Stimulated activated CD4-positive, alpha-beta T cell treated with anti-CD3 and anti-CD28 coated beads, Interleukin-12 subunit alpha, Interleukin-12 subunit beta, amount 100 ng/mL, for 24 hours (primary cell): ENCODE measurements at regions not wholly inside any gene's neighbourhood (a gene's known extent, or its start where the extent isn't known, plus 50 kb on each side); places are given as distances from the start of the nearest gene placed in this dataset.

Experiments used
- DNase-seq, 2 experiments: peaks; one replicate each; pipeline ENCODE4 v3.0.0-alpha.2; 2020; ENCODE audit warnings: low read depth in 2 of 2

DNA sequence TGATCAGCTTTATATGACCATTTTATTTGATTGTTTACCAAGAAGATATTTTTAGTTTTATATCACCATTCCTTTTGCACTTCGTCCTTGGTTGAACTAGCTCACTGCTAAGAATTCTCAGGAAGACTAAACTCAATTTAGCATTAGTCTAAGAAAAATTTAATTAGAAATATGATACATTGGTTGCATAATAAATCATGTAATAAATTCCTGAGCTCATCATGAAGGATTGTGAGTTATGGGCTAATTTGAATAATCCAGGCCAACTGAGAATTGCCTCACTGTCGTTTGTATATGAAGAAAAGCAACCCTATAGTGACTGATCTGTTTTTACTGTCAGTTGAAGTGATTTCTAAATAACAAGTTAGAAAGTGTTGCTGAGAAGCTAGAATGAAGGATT lies 725.5 kb downstream of the DNAJB9 start:
- no peak for DNase-seq

DNA sequence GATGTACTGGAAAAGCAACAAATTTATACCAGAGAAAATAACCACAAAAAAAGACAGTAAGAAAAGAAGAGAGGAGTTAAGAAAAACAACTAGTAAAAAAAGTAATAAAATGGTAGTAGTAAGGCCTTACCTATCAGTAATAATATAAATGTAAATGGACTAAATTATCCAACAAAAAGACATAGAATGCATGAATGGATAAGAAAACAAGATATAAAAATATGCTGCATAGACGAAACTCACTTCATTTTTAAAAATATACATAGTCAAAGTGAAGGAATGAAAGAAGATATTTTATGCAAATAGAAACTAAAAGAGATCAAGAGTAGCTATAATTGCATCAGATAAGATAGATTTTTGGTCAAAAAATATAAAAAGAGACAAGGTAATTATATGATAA lies 739.1 kb downstream of the DNAJB9 start:
- no peak for DNase-seq

DNA sequence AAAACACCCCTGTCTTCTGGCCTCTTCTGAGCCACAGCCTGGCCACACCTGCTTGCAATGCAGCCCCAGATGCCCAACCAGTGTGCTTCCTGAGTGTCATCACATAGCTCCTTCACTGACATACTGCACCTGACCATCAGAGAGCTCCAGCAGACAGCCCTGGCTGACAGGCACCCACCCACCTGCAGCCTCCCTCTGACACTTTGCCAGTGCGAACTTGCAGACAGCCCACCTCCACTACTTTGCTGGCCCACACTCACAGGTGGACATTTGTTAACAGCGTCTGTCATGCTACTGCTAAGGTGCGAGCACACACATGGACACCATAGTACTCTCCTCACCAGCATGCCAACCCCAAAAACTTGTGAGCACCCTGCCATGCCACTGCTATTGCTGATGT lies 740.1 kb downstream of the DNAJB9 start:
- DNase-seq, result no peak

DNA sequence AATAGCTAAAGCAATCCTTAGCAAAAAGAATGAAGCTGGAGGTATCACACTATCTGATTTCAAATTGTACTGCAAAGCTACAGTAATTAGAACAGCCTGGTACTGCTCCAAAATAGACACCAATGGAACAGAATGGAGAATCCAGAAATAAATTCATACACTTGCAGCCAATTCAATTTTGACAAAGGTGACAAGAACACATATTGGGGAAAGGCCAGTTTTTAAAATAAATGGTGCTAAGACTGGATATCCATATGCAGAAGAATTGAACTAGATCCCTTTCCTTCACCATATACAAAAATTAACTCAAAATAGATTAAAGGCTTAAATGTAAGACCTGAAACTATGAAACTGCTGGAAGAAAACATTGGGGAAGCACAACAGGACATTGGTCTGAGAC lies 748.5 kb downstream of the DNAJB9 start:
- no peak for DNase-seq

DNA sequence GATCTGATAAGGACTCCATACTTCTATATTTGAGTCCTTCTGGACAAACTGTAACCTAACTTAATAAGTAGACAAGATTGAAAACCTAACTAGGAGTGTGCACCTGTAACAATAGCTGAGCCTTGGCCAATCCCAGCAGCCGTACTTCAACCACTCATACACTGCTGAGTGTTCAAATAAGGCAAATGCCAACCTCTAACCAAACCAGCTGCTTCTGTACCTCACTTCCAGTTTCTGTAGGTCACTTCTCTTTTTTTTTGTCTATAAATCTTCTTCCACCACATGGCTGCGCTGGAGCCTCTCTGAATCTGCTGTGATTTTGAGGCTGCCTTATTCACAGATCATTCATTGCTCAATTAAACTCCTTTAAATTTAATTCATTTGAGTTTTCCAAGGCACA lies 753.2 kb downstream of the DNAJB9 start:
- DNase-seq, result no peak

DNA sequence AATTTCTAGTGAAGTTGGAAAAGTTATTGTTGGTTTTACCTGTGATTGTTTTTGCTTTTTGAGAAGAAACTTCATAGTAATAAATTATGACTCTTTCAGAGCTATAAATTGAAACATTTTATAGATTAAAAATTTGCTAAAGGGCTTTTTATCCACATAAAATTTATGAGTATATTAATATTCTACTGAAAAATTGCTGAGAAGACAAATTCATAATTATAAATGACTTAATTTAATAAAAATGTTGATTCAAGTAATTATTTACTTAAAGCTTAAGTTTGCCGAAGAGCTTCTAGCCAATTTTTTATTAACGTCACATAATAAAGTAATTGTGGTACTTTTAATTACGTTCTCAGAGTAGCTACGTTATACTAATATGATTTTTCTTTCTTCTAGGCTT lies 761.7 kb downstream of the DNAJB9 start:
- no peak for DNase-seq

DNA sequence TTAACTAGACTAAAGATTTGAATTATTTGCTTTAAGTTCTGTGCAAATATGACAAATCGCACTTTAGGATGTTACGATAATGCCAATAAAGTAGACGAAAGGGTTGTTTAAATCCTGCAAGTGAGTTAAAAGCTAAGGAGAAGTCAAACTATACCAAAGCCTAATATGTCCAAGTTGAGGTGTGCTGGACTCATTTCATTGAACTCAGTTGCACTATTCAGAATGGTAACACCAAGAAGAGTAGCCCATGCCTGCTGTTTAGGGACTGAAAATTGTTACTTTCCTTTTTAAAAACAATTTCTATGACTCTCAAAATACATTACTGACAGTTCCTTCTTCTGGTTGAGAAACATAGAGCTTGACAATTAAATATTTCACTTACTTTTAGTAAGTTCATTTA lies 766.3 kb downstream of the DNAJB9 start:
- no peak for DNase-seq

DNA sequence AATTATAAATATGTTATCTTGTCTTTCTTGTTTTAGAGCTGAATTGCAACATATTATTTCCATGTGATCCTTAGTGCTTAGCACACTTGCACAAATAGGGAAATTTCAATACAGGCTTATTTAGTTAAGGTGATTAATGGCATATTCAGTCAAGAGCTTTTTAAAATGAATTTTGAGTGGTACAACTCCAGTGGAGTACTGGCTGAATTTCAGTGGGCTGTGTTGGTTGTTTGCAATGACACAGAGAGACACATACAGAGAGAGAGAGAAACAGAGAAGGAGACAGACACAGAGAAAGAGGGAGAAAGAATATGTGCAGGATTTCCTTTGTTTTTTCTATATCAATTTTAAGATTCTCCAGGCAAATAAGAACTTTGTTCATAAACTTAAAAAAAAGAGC lies 766.9 kb downstream of the DNAJB9 start:
- no peak for DNase-seq

DNA sequence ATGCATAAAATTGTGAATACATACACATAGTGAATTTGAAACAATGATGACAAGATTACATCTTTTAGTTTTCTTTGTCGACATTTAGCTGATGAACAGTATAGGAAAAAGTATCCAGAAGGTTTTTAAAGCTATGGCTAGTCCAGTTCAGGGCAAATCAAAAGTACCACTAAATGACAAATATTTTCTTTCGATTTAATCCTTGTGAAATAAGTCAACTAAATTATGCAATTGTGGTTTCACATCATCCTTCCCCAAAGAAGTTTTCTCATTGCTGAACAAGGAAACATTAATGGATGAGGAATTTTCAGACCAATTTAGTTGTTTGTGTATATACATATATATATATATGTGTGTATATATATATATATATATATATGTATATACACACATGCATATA lies 774.0 kb downstream of the DNAJB9 start:
- DNase-seq, result no peak

DNA sequence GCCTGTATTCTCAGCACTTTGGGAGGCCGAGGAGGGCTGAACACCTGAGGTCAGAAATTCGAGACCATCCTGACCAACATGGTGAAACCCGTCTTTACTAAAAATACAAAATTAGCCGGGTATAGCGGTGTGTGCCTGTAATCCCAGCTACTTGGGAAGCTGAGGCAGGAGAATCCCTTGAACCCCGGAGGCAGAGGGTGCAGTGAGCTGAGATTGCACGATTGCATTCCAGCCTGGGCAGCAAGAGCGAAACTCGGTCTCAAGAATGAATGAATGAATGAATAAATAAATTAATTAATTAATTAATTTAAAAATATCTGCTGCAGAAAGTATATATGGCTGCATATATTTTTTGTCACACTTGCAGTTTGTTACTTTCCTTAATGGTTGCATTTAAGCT lies 781.8 kb downstream of the DNAJB9 start:
- DNase-seq, result no peak

DNA sequence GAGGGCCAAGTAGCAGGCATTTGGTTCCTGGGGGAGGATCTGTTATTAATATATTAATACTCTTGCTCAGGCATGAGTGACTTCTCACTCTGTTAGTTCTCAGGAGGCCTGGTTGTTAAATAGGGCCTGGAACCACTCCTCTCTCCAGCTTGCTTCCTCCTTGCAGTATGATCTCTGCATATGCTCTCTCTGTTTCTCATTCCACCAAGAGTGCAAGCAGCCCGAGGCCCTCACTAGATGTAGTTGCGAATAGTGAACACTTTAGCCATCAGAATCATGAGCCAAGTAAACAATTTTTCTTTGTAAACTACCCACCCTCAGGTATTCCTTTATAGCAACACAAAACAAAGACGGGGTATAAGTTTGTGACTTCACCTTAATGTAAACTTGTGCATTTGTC lies 784.3 kb downstream of the DNAJB9 start:
- no peak for DNase-seq

DNA sequence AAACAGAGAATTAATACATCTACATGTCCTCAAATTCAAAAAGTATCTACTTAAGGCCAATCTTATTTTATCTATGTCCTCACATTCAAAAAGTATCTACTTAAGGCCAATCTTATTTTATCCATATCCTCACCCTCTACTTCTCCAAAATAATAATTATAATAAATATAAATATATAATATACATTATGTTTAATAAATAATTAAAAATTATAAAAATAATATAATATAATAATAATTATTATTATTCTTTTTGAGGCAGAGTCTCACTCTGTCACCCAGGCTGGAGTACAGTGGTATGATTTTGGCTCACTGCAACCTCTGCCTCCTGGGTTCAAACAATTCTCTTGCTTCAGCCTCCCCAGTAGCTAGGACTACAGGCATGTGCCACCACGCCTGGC lies 784.9 kb downstream of the DNAJB9 start:
- no peak for DNase-seq

DNA sequence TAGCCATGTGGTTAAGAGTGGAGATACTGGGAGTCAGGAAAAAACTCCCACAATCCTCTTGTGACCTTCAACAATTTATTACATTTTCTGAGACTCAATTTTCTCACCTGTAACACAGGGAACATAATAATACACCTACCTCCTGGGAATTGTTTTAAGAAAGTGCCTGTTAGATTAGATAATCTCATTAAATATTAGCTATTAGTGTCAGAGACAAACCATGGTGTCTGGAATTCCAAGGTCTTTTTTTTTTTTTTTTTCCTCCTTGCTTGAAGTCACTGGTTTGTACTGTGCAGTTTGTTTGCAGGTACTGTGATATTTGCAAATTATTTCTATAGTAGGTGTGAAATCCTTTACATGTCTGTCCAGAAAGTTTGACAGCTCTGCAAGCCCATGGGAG lies 806.1 kb downstream of the DNAJB9 start:
- no peak for DNase-seq

DNA sequence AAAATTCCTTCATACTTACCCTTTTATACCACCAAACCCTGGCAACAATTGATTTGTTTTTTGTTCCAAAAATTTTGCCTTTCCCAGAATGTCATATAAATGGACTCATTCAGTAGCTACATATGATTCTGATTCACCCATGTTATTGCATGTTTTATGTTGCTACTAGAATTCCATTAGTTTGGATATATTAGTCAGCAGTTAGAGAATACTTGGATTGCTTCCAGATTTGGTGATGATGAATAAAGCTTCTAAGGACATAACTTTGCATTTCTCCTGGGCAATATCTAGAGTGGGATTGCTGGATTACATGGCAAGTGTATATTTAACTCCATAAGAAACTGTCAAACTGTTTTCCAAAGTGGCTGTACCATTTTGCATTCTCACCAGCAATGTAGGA lies 806.9 kb downstream of the DNAJB9 start:
- no peak for DNase-seq

DNA sequence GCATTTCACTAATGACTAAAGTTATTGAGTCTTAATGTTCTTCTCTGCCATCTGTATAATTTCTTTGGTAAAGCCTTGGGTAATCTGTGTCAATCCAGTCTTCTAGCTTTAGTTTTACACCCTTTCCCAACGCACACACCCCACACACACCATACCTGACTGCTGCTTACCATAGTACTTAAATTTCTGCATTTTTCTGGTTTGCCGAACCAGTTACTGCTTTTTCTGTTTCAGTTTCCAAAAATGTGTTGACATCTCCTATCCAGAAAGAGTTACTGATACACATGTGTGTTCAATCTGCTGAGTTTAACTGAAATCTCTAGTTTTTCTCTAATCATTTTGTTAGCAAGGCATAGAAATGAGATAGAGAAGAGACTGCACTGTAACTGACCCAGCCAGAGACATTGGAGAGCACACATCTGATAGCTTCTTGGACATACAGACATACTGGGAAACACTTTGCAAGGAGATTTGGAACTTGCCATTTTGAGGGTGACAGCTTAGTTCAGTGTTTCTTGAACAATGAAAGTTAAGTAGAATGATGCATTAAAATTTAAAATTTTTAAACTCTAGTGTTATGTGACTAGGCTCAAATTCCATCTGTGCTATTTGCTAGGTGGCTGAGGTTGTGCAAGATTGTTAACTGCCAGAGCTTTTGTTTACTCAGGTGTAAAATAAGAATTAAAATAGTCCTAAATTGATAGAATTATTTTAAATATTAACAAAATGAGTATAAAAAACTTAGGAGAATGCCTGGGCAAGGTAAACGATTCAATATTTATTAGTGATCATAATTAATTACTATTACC lies 807.6 kb downstream of the DNAJB9 start:
- no peak for DNase-seq

DNA sequence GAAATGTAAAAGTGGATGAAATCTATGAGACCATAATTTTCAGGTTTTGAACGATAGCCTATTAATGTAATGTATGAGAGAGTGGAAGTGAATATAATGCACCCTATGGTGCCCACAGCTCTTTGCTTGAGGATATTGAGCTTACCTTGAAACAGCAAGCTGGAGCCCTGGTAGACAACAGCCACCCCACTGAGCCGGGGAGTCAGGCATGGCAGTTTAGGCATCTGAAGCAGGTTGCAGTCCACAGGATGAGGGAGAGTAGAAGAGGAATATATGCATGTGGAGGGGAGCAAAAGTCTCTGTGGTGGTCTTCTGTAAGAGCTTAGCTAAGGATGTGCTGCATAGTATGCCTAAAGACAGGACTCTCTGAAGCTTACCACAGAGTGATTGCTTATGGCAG lies 817.3 kb downstream of the DNAJB9 start:
- no peak for DNase-seq

DNA sequence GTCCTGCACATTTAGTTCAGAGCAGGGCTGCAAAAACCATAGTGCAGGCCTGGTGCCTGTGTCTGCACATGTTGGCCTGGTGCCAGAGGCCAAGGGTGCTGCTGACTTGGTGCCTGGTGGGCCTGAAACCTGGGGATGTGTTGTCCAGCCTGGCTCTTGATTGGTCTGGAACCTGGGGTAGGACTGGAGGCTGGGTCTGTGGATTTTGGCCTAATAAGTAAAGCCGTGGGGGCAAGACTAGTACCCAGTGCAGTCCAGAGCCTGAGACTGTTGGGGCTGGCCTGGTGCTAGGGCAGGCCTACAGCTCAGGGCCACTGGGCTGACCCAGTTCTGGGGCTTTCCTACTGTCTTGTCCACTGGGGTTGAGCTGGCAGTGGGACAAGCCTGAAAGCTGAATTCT lies 817.9 kb downstream of the DNAJB9 start:
- no peak for DNase-seq

DNA sequence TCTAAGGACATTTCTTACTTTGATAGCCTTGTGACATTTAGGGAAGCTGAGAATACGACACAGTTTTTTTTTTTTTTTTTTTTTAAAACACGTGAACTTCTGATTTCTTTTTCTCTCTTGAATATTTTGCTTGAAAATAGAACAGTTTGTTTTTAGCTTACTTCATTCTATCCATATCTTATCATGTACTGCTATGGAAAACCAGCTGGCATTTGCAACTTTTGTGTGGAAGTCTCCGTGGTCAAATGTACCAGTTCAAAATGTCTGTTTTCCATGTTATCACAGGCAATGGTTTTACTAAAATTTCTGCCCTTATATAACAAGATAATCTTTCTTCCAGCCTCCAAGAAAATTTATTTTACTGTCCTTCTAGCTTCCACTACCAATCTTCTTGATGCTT lies 821.6 kb downstream of the DNAJB9 start:
- no peak for DNase-seq

DNA sequence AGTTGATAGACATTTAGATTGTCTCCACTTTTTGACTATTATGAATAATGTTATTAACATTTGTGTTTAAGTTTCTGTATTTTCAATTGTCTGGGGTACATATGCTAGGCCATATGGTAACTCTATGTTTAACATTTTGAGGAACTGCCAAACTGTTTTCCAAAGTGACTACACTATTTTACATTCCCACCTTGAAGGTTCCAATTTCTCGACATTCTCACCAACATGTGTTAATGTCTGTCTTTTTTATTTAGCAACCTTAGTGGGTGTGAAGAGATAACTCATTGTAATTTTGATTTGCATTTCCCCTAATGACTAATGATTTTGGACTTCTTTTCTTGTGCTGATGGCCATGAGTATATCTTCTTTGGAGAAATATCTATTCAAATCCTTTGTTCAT lies 832.4 kb downstream of the DNAJB9 start:
- DNase-seq, result no peak

DNA sequence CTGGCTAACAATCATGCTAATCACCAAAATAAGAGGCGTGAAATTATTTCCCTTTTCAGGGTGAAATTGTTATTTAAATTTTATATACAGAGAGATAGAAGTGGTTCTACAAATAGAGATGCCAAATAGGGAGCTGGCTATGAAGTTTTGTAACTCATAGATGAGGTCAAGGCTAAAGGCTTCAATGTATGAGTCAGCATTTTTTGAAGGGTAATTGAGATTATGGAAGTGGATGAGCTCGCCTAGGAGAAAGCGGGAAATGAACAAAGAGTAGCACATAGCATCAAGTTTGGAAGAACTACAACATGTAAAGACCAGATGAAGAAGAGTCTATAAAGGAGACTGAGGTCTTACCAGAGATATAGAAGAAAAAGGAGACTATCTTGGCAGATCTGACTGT lies 838.1 kb downstream of the DNAJB9 start:
- DNase-seq, result no peak

DNA sequence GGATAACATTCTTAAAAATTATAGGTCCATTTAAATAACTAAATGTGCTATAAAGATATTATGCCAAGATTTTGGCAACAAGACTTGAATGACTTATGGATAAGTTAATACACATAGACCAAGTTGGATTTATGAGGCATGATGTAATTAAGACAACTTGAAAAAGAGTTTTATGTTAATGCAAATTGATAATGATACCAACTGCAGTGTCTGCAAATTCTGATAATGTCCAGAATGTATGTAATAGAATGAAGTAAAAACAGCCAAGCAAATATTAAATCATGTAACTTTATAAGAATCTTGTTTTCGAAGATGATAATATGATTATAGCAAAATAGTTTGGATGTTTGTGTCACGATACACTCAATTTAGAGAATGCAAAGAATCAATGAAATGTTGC lies 868.3 kb downstream of the DNAJB9 start:
- no peak for DNase-seq

DNA sequence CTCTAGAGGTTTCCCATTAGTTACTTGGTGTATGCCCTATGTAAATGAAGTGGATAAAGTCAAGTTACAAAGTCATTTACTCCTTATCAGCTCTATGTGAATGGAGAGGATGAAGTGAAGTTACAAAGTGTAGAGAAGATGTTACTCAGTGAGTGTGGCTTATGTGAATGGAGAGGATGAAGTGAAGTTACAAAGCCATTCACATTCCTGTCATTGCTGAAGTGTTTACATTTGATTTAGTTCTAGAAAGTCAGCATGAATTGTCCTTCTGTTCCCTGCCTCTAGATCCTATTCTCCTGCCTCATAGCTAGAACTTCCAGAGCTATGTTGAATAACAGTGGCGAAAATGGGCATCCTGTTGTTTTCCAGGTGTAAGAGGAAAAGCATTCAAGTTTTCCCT lies 880.1 kb downstream of the DNAJB9 start:
- no peak for DNase-seq

DNA sequence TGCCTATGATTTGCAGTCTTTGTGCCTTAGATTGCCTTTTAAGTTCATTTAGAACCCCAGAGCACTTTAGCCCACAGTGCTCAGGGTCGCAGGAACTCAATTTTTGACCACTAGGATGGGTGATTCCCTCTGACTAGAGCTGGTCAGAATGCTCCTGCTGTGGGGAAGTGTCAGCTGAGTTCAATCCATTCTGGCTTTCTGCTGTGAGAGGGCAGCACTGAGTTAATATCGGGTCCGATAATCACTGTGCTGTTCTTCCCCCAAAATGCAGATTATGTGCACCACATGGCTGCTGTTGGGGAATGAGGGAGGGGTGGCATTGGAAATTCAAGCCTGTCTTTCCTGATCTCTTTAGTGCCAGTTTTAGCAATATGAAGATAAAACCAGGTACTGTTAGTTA lies 886.4 kb downstream of the DNAJB9 start:
- DNase-seq, result no peak

DNA sequence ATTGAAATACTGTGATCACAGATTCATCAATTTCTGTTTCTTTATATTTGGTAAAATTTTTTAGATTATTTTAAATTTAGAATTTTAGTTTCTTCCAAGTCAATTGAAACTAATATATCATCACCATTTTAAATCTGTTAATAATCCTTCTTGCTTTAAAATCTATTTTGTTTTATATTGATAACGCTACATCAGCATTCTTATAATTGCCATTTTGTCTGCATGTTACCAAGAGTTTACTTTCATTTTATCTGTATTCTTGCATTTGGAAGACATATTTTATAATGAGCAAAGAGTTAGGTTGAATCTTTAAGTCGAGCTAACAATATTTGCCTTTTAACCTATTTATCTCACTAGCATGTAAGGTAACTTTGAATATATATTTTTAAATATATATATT lies 890.6 kb downstream of the DNAJB9 start:
- no peak for DNase-seq
